Prostate gland (tissue), 2 donors: ENCODE measurements at regions not wholly inside any gene's neighbourhood (a gene's known extent, or its start where the extent isn't known, plus 50 kb on each side); places are given as distances from the start of the nearest gene placed in this dataset.

Experiments used
- POLR2AphosphoS5 ChIP-seq: sonication (generic); formaldehyde crosslinking; IDR thresholded peaks from one replicate; pipeline ENCODE4 v1.6.1; 2017; ENCODE audit warnings: antibody characterized with exemption
- TF ChIP-seq, protein P1 (sequence below), 4 experiments: fragments of 200-600 bp in 2 of 4; fragments of 450-650 bp in 2 of 4; sonication (generic) in 2 of 4; IDR thresholded peaks; 1 replicate in 3 of 4; 2 replicates in 1 of 4; pipeline ENCODE4 v1.5.1; 2016 to 2019; ENCODE audit warnings: antibody characterized with exemption in 4 of 4, mild to moderate bottlenecking in 2 of 4, moderate library complexity in 2 of 4

DNA sequence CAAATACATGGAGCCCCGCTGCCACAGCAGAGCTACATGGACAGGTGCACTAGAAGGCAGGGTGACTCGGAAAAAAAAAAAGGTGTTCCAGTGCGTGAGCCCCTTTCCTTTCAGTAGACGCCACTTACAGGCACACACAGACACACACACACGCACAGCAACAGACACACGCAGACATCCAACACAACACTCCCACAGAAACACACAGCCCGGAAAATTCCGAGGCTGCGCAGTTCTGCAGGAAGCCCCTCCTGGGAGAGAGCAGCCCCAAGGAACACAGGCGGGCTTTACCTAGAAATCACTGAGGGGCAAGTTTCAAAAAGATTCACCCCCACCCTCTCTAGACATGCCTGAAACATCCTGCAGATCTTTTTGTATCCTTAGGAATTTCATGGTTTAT is 136.0 kb upstream of the WSB1 start:
- TF ChIP-seq, protein P1, sequence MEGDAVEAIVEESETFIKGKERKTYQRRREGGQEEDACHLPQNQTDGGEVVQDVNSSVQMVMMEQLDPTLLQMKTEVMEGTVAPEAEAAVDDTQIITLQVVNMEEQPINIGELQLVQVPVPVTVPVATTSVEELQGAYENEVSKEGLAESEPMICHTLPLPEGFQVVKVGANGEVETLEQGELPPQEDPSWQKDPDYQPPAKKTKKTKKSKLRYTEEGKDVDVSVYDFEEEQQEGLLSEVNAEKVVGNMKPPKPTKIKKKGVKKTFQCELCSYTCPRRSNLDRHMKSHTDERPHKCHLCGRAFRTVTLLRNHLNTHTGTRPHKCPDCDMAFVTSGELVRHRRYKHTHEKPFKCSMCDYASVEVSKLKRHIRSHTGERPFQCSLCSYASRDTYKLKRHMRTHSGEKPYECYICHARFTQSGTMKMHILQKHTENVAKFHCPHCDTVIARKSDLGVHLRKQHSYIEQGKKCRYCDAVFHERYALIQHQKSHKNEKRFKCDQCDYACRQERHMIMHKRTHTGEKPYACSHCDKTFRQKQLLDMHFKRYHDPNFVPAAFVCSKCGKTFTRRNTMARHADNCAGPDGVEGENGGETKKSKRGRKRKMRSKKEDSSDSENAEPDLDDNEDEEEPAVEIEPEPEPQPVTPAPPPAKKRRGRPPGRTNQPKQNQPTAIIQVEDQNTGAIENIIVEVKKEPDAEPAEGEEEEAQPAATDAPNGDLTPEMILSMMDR (IDR thresholded peaks at IDR 0.05) = no peak
- TF ChIP-seq POLR2AphosphoS5 = no peak
